GM19463 (cell line): ENCODE measurements at regions not wholly inside any gene's neighbourhood (a gene's known extent, or its start where the extent isn't known, plus 50 kb on each side); places are given as distances from the start of the nearest gene placed in this dataset.
"Not testable (repeated sequence)": the region's sequence is repeated elsewhere in the genome, so short reads cannot be mapped to it uniquely, and the experiment has no call there.

Source experiments
- ATAC-seq: cut with Tn5 transposase; IDR thresholded peaks from one replicate; pipeline ENCODE4 v1.9.1; 2021; ENCODE audit warnings: mild to moderate bottlenecking, moderate library complexity; ENCODE audit not compliant: unreplicated experiment

GRCh38 chr2:52260904-52261303 lies 1229.0 kb upstream of the NRXN1 start:
- ATAC-seq: no peak

- not testable (repeated sequence) for ATAC-seq
Observed at GRCh38 chr2:52258967-52259366, 1227.0 kb upstream of the NRXN1 start.

- ATAC-seq: no peak
Observed at GRCh38 chr2:52258038-52258437, 1226.1 kb upstream of the NRXN1 start.

- ATAC-seq: no peak
Observed at GRCh38 chr2:52253416-52253980, 1221.6 kb upstream of the NRXN1 start.

- no peak for ATAC-seq
Observed at GRCh38 chr2:52238782-52239181, 1206.8 kb upstream of the NRXN1 start.

- ATAC-seq: no peak
Observed at GRCh38 chr2:52222128-52222527, 1190.2 kb upstream of the NRXN1 start.

GRCh38 chr2:52220393-52220792 lies 1188.5 kb upstream of the NRXN1 start:
- ATAC-seq: no peak

GRCh38 chr2:52210611-52211010 lies 1178.7 kb upstream of the NRXN1 start:
- no peak for ATAC-seq

GRCh38 chr2:52210161-52210560 lies 1178.2 kb upstream of the NRXN1 start:
- no peak for ATAC-seq

- no peak for ATAC-seq
Observed at GRCh38 chr2:52194342-52194741, 1162.4 kb upstream of the NRXN1 start.

- ATAC-seq: no peak
Observed at GRCh38 chr2:52193804-52194203, 1161.9 kb upstream of the NRXN1 start.

- ATAC-seq: no peak
Observed at GRCh38 chr2:52192656-52193055, 1160.7 kb upstream of the NRXN1 start.

- no peak for ATAC-seq
Observed at GRCh38 chr2:52181080-52181479, 1149.1 kb upstream of the NRXN1 start.

- no peak for ATAC-seq
Observed at GRCh38 chr2:52178845-52179244, 1146.9 kb upstream of the NRXN1 start.

GRCh38 chr2:52145005-52145404 lies 1113.1 kb upstream of the NRXN1 start:
- no peak for ATAC-seq

GRCh38 chr2:52144590-52144989 lies 1112.7 kb upstream of the NRXN1 start:
- no peak for ATAC-seq

- no peak for ATAC-seq
Observed at GRCh38 chr2:52141076-52141475, 1109.1 kb upstream of the NRXN1 start.

GRCh38 chr2:52139241-52139640 lies 1107.3 kb upstream of the NRXN1 start:
- ATAC-seq: no peak

GRCh38 chr2:52135235-52135634 lies 1103.3 kb upstream of the NRXN1 start:
- ATAC-seq: no peak

GRCh38 chr2:52128081-52128480 lies 1096.1 kb upstream of the NRXN1 start:
- ATAC-seq: no peak

- ATAC-seq: no peak
Observed at GRCh38 chr2:52127527-52127926, 1095.6 kb upstream of the NRXN1 start.

GRCh38 chr2:52117299-52117698 lies 1085.4 kb upstream of the NRXN1 start:
- ATAC-seq: no peak

- no peak for ATAC-seq
Observed at GRCh38 chr2:52115750-52116149, 1083.8 kb upstream of the NRXN1 start.
